ENCODE measurements at regions not wholly inside any gene's neighbourhood (a gene's known extent, or its start where the extent isn't known, plus 50 kb on each side); places are given as distances from the start of the nearest gene placed in this dataset.

DNA sequence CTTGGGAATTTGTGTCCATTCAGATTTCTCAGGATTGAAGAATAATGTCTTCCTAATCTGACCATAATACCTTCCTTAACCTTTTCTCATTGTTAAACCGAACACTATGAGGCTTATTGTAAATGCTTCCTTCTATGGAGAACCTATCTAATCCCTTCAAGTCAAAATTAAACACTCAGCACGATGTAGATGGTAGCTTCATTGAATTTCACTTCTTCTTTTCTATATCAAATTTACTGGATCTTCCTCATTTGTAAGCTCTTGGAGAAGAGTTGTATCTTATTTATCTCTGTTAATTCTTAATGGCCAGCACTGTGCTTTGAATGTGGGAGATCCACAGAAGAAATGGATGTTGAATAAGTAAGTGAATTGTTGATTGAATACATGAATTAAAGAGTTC, 109.0 kb upstream of the RAPGEF2 start:
- TF ChIP-seq, protein P1, sequence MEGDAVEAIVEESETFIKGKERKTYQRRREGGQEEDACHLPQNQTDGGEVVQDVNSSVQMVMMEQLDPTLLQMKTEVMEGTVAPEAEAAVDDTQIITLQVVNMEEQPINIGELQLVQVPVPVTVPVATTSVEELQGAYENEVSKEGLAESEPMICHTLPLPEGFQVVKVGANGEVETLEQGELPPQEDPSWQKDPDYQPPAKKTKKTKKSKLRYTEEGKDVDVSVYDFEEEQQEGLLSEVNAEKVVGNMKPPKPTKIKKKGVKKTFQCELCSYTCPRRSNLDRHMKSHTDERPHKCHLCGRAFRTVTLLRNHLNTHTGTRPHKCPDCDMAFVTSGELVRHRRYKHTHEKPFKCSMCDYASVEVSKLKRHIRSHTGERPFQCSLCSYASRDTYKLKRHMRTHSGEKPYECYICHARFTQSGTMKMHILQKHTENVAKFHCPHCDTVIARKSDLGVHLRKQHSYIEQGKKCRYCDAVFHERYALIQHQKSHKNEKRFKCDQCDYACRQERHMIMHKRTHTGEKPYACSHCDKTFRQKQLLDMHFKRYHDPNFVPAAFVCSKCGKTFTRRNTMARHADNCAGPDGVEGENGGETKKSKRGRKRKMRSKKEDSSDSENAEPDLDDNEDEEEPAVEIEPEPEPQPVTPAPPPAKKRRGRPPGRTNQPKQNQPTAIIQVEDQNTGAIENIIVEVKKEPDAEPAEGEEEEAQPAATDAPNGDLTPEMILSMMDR (IDR thresholded peaks at IDR 0.05), result no peak
- TF ChIP-seq POLR2A (IDR thresholded peaks at IDR 0.05), result no peak

Data from lower leg skin (tissue), 3 donors.